AG04449 (cell line): ENCODE measurements at regions not wholly inside any gene's neighbourhood (a gene's known extent, or its start where the extent isn't known, plus 50 kb on each side); places are given as distances from the start of the nearest gene placed in this dataset.

Source experiments
- CTCF ChIA-PET: fragments of 350-600 bp; formaldehyde crosslinking; extraction: SDS; loops from one replicate; lab custom pipeline; 2021; ENCODE audit warnings: antibody characterized with exemption; lab: Yijun Ruan, JAX
- POLR2A ChIA-PET: fragments of 400-600, 350-600 bp; formaldehyde crosslinking; extraction: SDS; loops from one replicate; lab custom pipeline; 2020; ENCODE audit warnings: antibody characterized with exemption, inconsistent platforms; lab: Yijun Ruan, JAX
- DNase-seq: peaks from one replicate; pipeline ENCODE4 v3.0.0-alpha.2; 2010; ENCODE audit warnings: low read depth, low spot score
- H3K4me3 ChIP-seq: 2 replicates; pipeline ENCODE4 v1.5.1; 2011; ENCODE audit warnings: low read depth, mild to moderate bottlenecking, control low read depth, low read length
- TF ChIP-seq, protein P1 (sequence below): IDR thresholded peaks from one replicate; pipeline ENCODE4 v1.5.1; 2011; ENCODE audit warnings: mild to moderate bottlenecking, moderate library complexity, low read length, control low read depth, inconsistent platforms; ENCODE audit not compliant: insufficient read depth; ENCODE audit errors: missing control alignments

DNA sequence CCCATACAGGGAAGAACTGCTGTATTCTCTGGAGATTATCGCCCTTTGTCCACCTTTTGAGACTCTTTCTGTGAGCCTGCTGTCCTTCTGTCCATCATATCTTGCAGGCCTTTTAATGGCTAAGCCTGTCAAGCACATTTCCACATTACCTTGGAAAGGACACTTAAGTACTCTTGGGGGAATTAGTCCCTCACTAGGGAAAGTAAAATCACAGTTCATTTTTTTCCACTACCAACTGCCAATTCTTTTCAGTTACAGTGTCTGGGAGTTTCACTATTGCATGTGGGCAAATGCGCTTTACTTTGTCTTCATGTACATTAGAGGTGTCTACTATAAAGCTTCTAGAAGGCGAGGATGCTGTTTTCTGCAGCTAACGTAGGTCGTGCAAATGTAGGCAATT is 242.1 kb downstream of the NSUN3 start:
- no peak for DNase-seq
- ChIA-PET CTCF (no interaction called here), POLR2A (interaction anchor here (0.5 kb wide), 1 partner anchor 18 kb away, joined by 3 read pairs; no protein-coding TSS in a partner anchor)
- TF ChIP-seq, protein P1, sequence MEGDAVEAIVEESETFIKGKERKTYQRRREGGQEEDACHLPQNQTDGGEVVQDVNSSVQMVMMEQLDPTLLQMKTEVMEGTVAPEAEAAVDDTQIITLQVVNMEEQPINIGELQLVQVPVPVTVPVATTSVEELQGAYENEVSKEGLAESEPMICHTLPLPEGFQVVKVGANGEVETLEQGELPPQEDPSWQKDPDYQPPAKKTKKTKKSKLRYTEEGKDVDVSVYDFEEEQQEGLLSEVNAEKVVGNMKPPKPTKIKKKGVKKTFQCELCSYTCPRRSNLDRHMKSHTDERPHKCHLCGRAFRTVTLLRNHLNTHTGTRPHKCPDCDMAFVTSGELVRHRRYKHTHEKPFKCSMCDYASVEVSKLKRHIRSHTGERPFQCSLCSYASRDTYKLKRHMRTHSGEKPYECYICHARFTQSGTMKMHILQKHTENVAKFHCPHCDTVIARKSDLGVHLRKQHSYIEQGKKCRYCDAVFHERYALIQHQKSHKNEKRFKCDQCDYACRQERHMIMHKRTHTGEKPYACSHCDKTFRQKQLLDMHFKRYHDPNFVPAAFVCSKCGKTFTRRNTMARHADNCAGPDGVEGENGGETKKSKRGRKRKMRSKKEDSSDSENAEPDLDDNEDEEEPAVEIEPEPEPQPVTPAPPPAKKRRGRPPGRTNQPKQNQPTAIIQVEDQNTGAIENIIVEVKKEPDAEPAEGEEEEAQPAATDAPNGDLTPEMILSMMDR = no peak
- H3K4me3 ChIP-seq = no peak overlapping the region

- CTCF ChIA-PET = no interaction called here
- no peak overlapping the region for H3K4me3 ChIP-seq
- POLR2A ChIA-PET = no interaction called here
- no peak for DNase-seq
- TF ChIP-seq, protein P1 = no peak
Observed at GRCh38 chr3:94305835-94306611, 243.2 kb downstream of the NSUN3 start.

GRCh38 chr3:94307588-94307987 is 244.7 kb downstream of the NSUN3 start:
- ChIA-PET POLR2A (no interaction called here), CTCF (no interaction called here)
- DNase-seq = no peak
- TF ChIP-seq, protein P1 = no peak
- H3K4me3 ChIP-seq = no peak overlapping the region

DNA sequence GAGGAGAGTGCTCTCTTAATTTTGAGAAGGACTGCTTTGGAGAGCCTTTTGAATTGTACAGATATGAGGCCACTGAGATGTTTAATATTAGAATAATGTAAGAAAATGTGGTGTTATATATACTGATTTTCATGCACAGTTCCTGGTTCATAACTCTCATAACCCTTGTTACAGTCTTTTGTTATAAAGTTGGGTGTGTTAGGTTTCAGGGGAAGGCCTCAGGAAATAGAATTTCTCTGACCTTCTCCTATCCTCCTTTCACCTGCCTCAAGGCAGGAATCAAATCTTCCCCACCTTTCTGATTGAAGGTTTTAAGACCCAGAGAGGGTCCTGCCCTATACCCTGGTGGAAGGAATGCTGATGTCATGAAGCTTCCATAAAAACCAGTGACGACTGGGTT is 245.9 kb downstream of the NSUN3 start:
- TF ChIP-seq, protein P1 = no peak
- POLR2A ChIA-PET = no interaction called here
- H3K4me3 ChIP-seq = no peak overlapping the region
- no peak for DNase-seq
- CTCF ChIA-PET = no interaction called here

- CTCF ChIA-PET = interaction anchor here (1.0 kb wide), 1 partner anchor 61 kb away, joined by 3 read pairs; no protein-coding TSS in a partner anchor
- no peak overlapping the region for H3K4me3 ChIP-seq
- DNase-seq = no peak
- TF ChIP-seq, protein P1 = no peak
- POLR2A ChIA-PET = no interaction called here
Observed at GRCh38 chr3:94310341-94311135, 247.7 kb downstream of the NSUN3 start.

- CTCF ChIA-PET = interaction anchor here (1.0 kb wide), 1 partner anchor 62 kb away, joined by 3 read pairs; no protein-coding TSS in a partner anchor
Observed at GRCh38 chr3:94311651-94312050, 248.8 kb downstream of the NSUN3 start.

More at GRCh38 chr3:94311651-94312050, 248.8 kb downstream of the NSUN3 start:
- TF ChIP-seq, protein P1 = no peak
- H3K4me3 ChIP-seq = no peak overlapping the region
- POLR2A ChIA-PET = no interaction called here
- no peak for DNase-seq
